H9 (cell line): ENCODE measurements at regions not wholly inside any gene's neighbourhood (a gene's known extent, or its start where the extent isn't known, plus 50 kb on each side); places are given as distances from the start of the nearest gene placed in this dataset.

Source experiments
- DNase-seq: peaks from one replicate; pipeline ENCODE4 v3.0.0-alpha.2; 2017
- H2AFZ ChIP-seq: one replicate; pipeline ENCODE4 v1.6.1; 2013; ENCODE audit warnings: mild to moderate bottlenecking, low read length, control low read depth, moderate library complexity
- H2AK5ac ChIP-seq: 2 replicates; pipeline ENCODE4 v1.6.1; 2013; ENCODE audit warnings: low read length, control low read depth, mixed read lengths; ENCODE audit not compliant: insufficient read length
- H2BK120ac ChIP-seq: one replicate; pipeline ENCODE4 v1.6.1; 2013; ENCODE audit warnings: low read depth, mild to moderate bottlenecking, low read length, control low read depth, inconsistent platforms; ENCODE audit not compliant: poor library complexity, severe bottlenecking
- H2BK12ac ChIP-seq: 2 replicates; pipeline ENCODE4 v1.6.1; 2013; ENCODE audit warnings: low read length, control low read depth, mixed read lengths, low read depth; ENCODE audit not compliant: insufficient read length
- H2BK15ac ChIP-seq: 2 replicates; pipeline ENCODE4 v1.6.1; 2013; ENCODE audit warnings: low read depth, low read length, control low read depth
- H2BK20ac ChIP-seq: one replicate; pipeline ENCODE4 v1.6.1; 2013; ENCODE audit warnings: low read depth, mild to moderate bottlenecking, low read length, control low read depth, inconsistent platforms; ENCODE audit not compliant: poor library complexity, severe bottlenecking
- H2BK5ac ChIP-seq: 2 replicates; pipeline ENCODE4 v1.6.1; 2013; ENCODE audit warnings: low read length, control low read depth, mixed read lengths; ENCODE audit not compliant: insufficient read length
- H3K14ac ChIP-seq: 2 replicates; pipeline ENCODE4 v1.6.1; 2013; ENCODE audit warnings: low read length, control low read depth; ENCODE audit not compliant: insufficient read depth
- H3K18ac ChIP-seq: 2 replicates; pipeline ENCODE4 v1.6.1; 2013; ENCODE audit warnings: low read depth, mild to moderate bottlenecking, mixed read lengths, low read length, control low read depth; ENCODE audit not compliant: insufficient read length
- H3K23ac ChIP-seq: 2 replicates; pipeline ENCODE4 v1.6.1; 2013; ENCODE audit warnings: low read length, control low read depth, mixed read lengths, low read depth; ENCODE audit not compliant: insufficient read length
- H3K23me2 ChIP-seq: 2 replicates; pipeline ENCODE4 v1.6.1; 2013; ENCODE audit warnings: low read depth, mild to moderate bottlenecking, mixed read lengths, low read length, control low read depth; ENCODE audit not compliant: insufficient read length, poor library complexity, severe bottlenecking
- H3K27ac ChIP-seq: 2 replicates; pipeline ENCODE4 v1.5.1; 2013; ENCODE audit warnings: low read length, control low read depth, mixed read lengths, low read depth; ENCODE audit not compliant: insufficient read length
- H3K27me3 ChIP-seq: 2 replicates; pipeline ENCODE4 v1.6.1; 2013; ENCODE audit warnings: low read length, control low read depth, inconsistent platforms; ENCODE audit not compliant: insufficient read depth
- H3K4ac ChIP-seq: 2 replicates; pipeline ENCODE4 v1.6.1; 2013; ENCODE audit warnings: low read depth, mild to moderate bottlenecking, control low read depth, inconsistent platforms, low read length, moderate library complexity
- H3K4me1 ChIP-seq: 2 replicates; pipeline ENCODE4 v1.6.1; 2013; ENCODE audit warnings: low read length, control low read depth, inconsistent platforms; ENCODE audit not compliant: insufficient read depth
- H3K4me2 ChIP-seq: 2 replicates; pipeline ENCODE4 v1.6.1; 2013; ENCODE audit warnings: low read length, control low read depth, mixed read lengths; ENCODE audit not compliant: insufficient read length, insufficient read depth
- H3K56ac ChIP-seq: 2 replicates; pipeline ENCODE4 v1.6.1; 2013; ENCODE audit warnings: low read depth, mild to moderate bottlenecking, mixed read lengths, low read length, control low read depth; ENCODE audit not compliant: insufficient read length
- H3K79me1 ChIP-seq: 2 replicates; pipeline ENCODE4 v1.6.1; 2013; ENCODE audit warnings: low read depth, mild to moderate bottlenecking, moderate library complexity, low read length, control low read depth, inconsistent platforms; ENCODE audit not compliant: insufficient read depth, poor library complexity, severe bottlenecking
- H3K79me2 ChIP-seq: 2 replicates; pipeline ENCODE4 v1.6.1; 2013; ENCODE audit warnings: low read length, control low read depth, inconsistent platforms; ENCODE audit not compliant: insufficient read depth
- H3K9ac ChIP-seq: 2 replicates; pipeline ENCODE4 v1.6.1; 2013; ENCODE audit warnings: low read length, control low read depth, mixed read lengths; ENCODE audit not compliant: insufficient read length; ENCODE audit errors: extremely low read depth
- H3K9me3 ChIP-seq: one replicate; pipeline ENCODE4 v1.6.1; 2013; ENCODE audit warnings: low read depth, low read length, inconsistent platforms; ENCODE audit not compliant: control insufficient read depth
- H3T11ph ChIP-seq: one replicate; pipeline ENCODE4 v1.6.1; 2013; ENCODE audit warnings: mild to moderate bottlenecking, low read length, control low read depth, inconsistent platforms
- H4K20me1 ChIP-seq: one replicate; pipeline ENCODE4 v1.6.1; 2013; ENCODE audit not compliant: control insufficient read depth, insufficient read length, insufficient read depth
- H4K5ac ChIP-seq: 2 replicates; pipeline ENCODE4 v1.6.1; 2013; ENCODE audit warnings: low read depth, mild to moderate bottlenecking, mixed read lengths, low read length, control low read depth; ENCODE audit not compliant: insufficient read length
- H4K8ac ChIP-seq: replicated peaks from 2 replicates; pipeline ENCODE4 v1.6.1; 2013; ENCODE audit warnings: low read length, control low read depth, mixed read lengths, low read depth; ENCODE audit not compliant: insufficient read length
- H4K91ac ChIP-seq: 2 replicates; pipeline ENCODE4 v1.6.1; 2013; ENCODE audit warnings: low read depth, mild to moderate bottlenecking, moderate library complexity, mixed read lengths, low read length, control low read depth; ENCODE audit not compliant: insufficient read length
- H3K27ac Mint-ChIP-seq, 3 experiments: 2 replicates in 2 of 3; 3 replicates in 1 of 3; pipeline ENCODE4 v1.8.0; 2020 to 2021; ENCODE audit warnings: mixed read lengths in 3 of 3, mild to moderate bottlenecking in 1 of 3, moderate library complexity in 1 of 3
- H3K27me3 Mint-ChIP-seq: 2 replicates; pipeline ENCODE4 v1.8.0; 2021; ENCODE audit warnings: low read depth, mild to moderate bottlenecking, moderate library complexity, mixed read lengths
- H3K36me3 Mint-ChIP-seq, 3 experiments: 2 replicates in 2 of 3; 3 replicates in 1 of 3; pipeline ENCODE4 v1.8.0; 2020 to 2021; ENCODE audit warnings: low read depth in 3 of 3, mixed read lengths in 3 of 3; ENCODE audit not compliant: insufficient read depth in 1 of 3
- H3K4me1 Mint-ChIP-seq, 2 experiments: 2 replicates each; pipeline ENCODE4 v1.8.0; 2020; ENCODE audit warnings: mixed read lengths in 2 of 2
- H3K4me3 Mint-ChIP-seq, 2 experiments: 2 replicates in 1 of 2; 3 replicates in 1 of 2; pipeline ENCODE4 v1.8.0; 2020 to 2021; ENCODE audit warnings: mild to moderate bottlenecking in 2 of 2, mixed read lengths in 2 of 2, moderate library complexity in 1 of 2
- H3K9me3 Mint-ChIP-seq, 2 experiments: 2 replicates in 1 of 2; 3 replicates in 1 of 2; pipeline ENCODE4 v1.8.0; 2020; ENCODE audit warnings: mild to moderate bottlenecking in 2 of 2, mixed read lengths in 2 of 2, moderate library complexity in 1 of 2
- WGBS: extraction: QIAGEN DNeasy Blood & Tissue Kit; methylation state at CpG from one replicate; pipeline ENCODE4 v1.1.7; 2013; ENCODE audit warnings: missing lambda C conversion rate, low lambda C conversion rate, mixed read lengths; ENCODE audit not compliant: insufficient read length; ENCODE audit errors: extremely low coverage; 5-methylcytosine and 5-hydroxymethylcytosine counted together
- TF ChIP-seq, protein P1 (sequence below): fragments of 200-600 bp; sonication (generic); conservative IDR thresholded peaks from 3 replicates; pipeline ENCODE4 v1.8.0; 2021; ENCODE audit warnings: antibody characterized with exemption, mild to moderate bottlenecking

DNA sequence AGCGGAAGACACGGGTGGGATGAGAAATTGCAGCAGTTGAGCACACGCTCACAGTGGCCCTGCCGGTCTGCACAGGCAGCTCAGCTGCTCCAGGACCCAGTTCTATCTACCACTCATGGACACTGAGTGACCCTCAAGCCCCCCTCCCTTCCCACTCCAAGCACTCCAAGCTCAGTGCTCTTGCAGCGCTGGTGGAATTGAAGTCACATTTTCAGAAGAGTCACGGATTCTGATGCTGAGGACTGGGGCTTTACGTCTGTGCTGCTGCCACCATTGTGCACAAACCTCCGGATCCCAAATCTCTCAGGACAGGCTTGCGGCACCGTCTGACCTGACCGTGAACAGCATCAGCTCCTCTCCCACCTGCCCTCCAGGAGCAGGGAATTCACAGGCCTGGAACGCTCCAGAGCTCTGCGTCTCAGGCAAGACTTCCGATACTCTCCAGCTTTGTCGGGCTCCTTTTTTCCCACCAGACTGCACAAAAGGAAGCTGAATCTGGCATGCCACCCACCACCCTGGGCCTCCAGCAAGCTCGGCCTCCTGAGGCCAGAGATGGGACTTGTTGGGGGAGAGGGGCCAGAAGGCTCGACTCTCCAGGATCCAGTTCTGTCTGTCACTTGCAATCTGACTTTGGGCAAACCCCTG lies 213.1 kb upstream of the RTL1 start:
- no peaks in the 10 kb centered on the region; a peak in 1 of 7 replicates for H3K36me3 Mint-ChIP-seq

More for the DNA sequence above, 213.1 kb upstream of the RTL1 start:
- Histone ChIP-seq H3T11ph (no peak overlapping the region), H3K14ac (no peak overlapping the region), H3K79me1 (no peaks in the 10 kb centered on the region), H3K4ac (no peak overlapping the region), H3K27me3 (no peaks in the 10 kb centered on the region), H2AK5ac (no peak overlapping the region), H2AFZ (no peak overlapping the region), H4K8ac (no peak overlapping the region), H2BK15ac (no peak overlapping the region), H3K23ac (no peak overlapping the region), H3K9ac (no peak overlapping the region), H3K27ac (no peak overlapping the region), H3K56ac (no peak overlapping the region), H2BK5ac (no peak overlapping the region), H2BK120ac (no peak overlapping the region), H4K91ac (no peak overlapping the region), H3K23me2 (no peaks in the 10 kb centered on the region), H3K79me2 (no peaks in the 10 kb centered on the region), H2BK20ac (no peak overlapping the region), H4K5ac (no peak overlapping the region), H3K4me2 (no peak overlapping the region), H3K4me1 (no peaks in the 10 kb centered on the region), H2BK12ac (no peak overlapping the region), H4K20me1 (no peaks in the 10 kb centered on the region), H3K9me3 (no peaks in the 10 kb centered on the region), H3K18ac (no peak overlapping the region)
- TF ChIP-seq, protein P1, sequence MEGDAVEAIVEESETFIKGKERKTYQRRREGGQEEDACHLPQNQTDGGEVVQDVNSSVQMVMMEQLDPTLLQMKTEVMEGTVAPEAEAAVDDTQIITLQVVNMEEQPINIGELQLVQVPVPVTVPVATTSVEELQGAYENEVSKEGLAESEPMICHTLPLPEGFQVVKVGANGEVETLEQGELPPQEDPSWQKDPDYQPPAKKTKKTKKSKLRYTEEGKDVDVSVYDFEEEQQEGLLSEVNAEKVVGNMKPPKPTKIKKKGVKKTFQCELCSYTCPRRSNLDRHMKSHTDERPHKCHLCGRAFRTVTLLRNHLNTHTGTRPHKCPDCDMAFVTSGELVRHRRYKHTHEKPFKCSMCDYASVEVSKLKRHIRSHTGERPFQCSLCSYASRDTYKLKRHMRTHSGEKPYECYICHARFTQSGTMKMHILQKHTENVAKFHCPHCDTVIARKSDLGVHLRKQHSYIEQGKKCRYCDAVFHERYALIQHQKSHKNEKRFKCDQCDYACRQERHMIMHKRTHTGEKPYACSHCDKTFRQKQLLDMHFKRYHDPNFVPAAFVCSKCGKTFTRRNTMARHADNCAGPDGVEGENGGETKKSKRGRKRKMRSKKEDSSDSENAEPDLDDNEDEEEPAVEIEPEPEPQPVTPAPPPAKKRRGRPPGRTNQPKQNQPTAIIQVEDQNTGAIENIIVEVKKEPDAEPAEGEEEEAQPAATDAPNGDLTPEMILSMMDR = no peak
- H3K27ac Mint-ChIP-seq = no peak overlapping the region; a peak in 1 of 7 replicates
- H3K4me1 Mint-ChIP-seq = peaks cover 21 to 22% of the 10 kb centered on the region in 2 experiments
- no CpG with 5 or more reads among the region's 17 CpGs for WGBS
- H3K9me3 Mint-ChIP-seq = peaks cover 0 to 4% of the 10 kb centered on the region in 2 experiments; a peak in 1 of 5 replicates
- H3K4me3 Mint-ChIP-seq = no peak overlapping the region
- no peak for DNase-seq
- H3K27me3 Mint-ChIP-seq = peaks cover 26% of the 10 kb centered on the region
